GM12878 (cell line): ENCODE measurements at regions not wholly inside any gene's neighbourhood (a gene's known extent, or its start where the extent isn't known, plus 50 kb on each side); places are given as distances from the start of the nearest gene placed in this dataset.

Experiments used
- ATAC-seq: fragments of 200-7000 bp; cut with Tn5 transposase; 3 replicates; pipeline ENCODE4 v1.9.1; 2020; ENCODE audit warnings: mild to moderate bottlenecking, moderate library complexity
- BruUV-seq: library from RNA; stranded (reverse); fragments of 400-500 nt; replicated peaks from 2 replicates; lab custom pipeline; 2021; lab: Mats Ljungman, UMichigan
- CTCF ChIA-PET: fragments of 300-600 bp; sonication (Branson Sonifier 250); formaldehyde crosslinking; extraction: SDS; loops from one replicate; lab custom pipeline; 2021; ENCODE audit warnings: inconsistent platforms; lab: Yijun Ruan, JAX
- POLR2A ChIA-PET: fragments of 350-600 bp; formaldehyde crosslinking; extraction: SDS; loops from one replicate; lab custom pipeline; 2021; ENCODE audit warnings: inconsistent platforms; lab: Charles Lee
- RAD21 ChIA-PET: fragments of 300-600 bp; sonication (Branson Sonifier 250); formaldehyde crosslinking; loops from one replicate; lab custom pipeline; 2023; ENCODE audit warnings: antibody characterized with exemption; ENCODE audit not compliant: unreplicated experiment; lab: Charles Lee
- SMC1A ChIA-PET: fragments of 300-600 bp; sonication (Branson Sonifier 250); formaldehyde crosslinking; loops from one replicate; lab custom pipeline; 2023; ENCODE audit not compliant: unreplicated experiment, uncharacterized antibody; lab: Charles Lee
- DNase-seq: peaks from one replicate; pipeline ENCODE4 v3.0.0-alpha.2; 2011; ENCODE audit warnings: low read depth, low spot score
- FAIRE-seq: peaks from 3 replicates; lab custom pipeline; 2011; peaks lifted over from hg19 to GRCh38; lab: Jason Lieb, UNC
- H2AFZ ChIP-seq: 2 replicates; pipeline ENCODE4 v1.6.0; 2011; ENCODE audit warnings: low read depth, low read length, control low read depth; ENCODE audit not compliant: control insufficient read depth
- H3K27ac ChIP-seq: 2 replicates; pipeline ENCODE4 v1.5.1; 2011; ENCODE audit warnings: control low read depth; ENCODE audit not compliant: control insufficient read depth, insufficient read depth
- H3K27me3 ChIP-seq, 2 experiments: replicated peaks in 1 of 2; 2 replicates each; pipeline versions ENCODE4 v1.6.0 to v1.6.1; 2011; ENCODE audit warnings: low read length in 1 of 2; ENCODE audit not compliant: control insufficient read depth in 2 of 2, insufficient read depth in 2 of 2
- H3K36me3 ChIP-seq, 2 experiments: 2 replicates each; pipeline ENCODE4 v1.5.1; 2011; ENCODE audit warnings: low read length in 1 of 2; ENCODE audit not compliant: control insufficient read depth in 2 of 2, insufficient read depth in 2 of 2
- H3K4me1 ChIP-seq: 2 replicates; pipeline ENCODE4 v1.6.1; 2011; ENCODE audit warnings: mild to moderate bottlenecking, low read length, moderate library complexity, mixed read lengths; ENCODE audit not compliant: control insufficient read depth, insufficient read depth
- H3K4me2 ChIP-seq: 2 replicates; pipeline ENCODE4 v1.6.0; 2011; ENCODE audit warnings: control low read depth; ENCODE audit not compliant: control insufficient read depth, insufficient read depth
- H3K4me3 ChIP-seq: fragments of 200-600 bp; sonication (generic); 2 replicates; pipeline ENCODE4 v1.5.1; 2016
- H3K79me2 ChIP-seq: 2 replicates; pipeline ENCODE4 v1.6.0; 2011; ENCODE audit warnings: low read length; ENCODE audit not compliant: control insufficient read depth, insufficient read depth
- H3K9ac ChIP-seq: 2 replicates; pipeline ENCODE4 v1.8.0; 2011; ENCODE audit warnings: low read length, control low read depth, mixed read lengths; ENCODE audit not compliant: control insufficient read depth, insufficient read depth
- H3K9me3 ChIP-seq: replicated peaks from 3 replicates; pipeline ENCODE4 v1.5.1; 2011; ENCODE audit warnings: mild to moderate bottlenecking, low read length; ENCODE audit not compliant: control insufficient read depth, insufficient read depth
- H4K20me1 ChIP-seq: 2 replicates; pipeline ENCODE4 v1.6.0; 2011; ENCODE audit not compliant: control insufficient read depth, insufficient read depth
- BACH1 ChIP-seq: fragments of 450-650 bp; IDR thresholded peaks from 2 replicates; pipeline ENCODE4 v1.6.1; 2017; ENCODE audit warnings: mild to moderate bottlenecking, borderline replicate concordance
- BHLHE40 ChIP-seq, 2 experiments: fragments of 450-650 bp in 1 of 2; IDR thresholded peaks; 2 replicates each; pipeline ENCODE4 v1.6.1; 2011 to 2017; ENCODE audit warnings: low read depth in 2 of 2, borderline replicate concordance in 1 of 2, improper control_type of control experiment in 1 of 2, low read length in 1 of 2, mild to moderate bottlenecking in 1 of 2
- EP300 ChIP-seq, 2 experiments: fragments of 150-350 bp in 1 of 2; IDR thresholded peaks; 2 replicates each; pipeline ENCODE4 v1.6.1; 2011 to 2012; ENCODE audit warnings: low read depth in 2 of 2, low read length in 2 of 2, borderline replicate concordance in 1 of 2, improper control_type of control experiment in 1 of 2, inconsistent platforms in 1 of 2; ENCODE audit not compliant: control insufficient read depth in 1 of 2
- HSF1 ChIP-seq: fragments of 150-350 bp; IDR thresholded peaks from 2 replicates; pipeline ENCODE4 v1.6.1; 2014; ENCODE audit warnings: mild to moderate bottlenecking, low read depth, low read length
- PAX8 ChIP-seq: fragments of 450-650 bp; IDR thresholded peaks from 2 replicates; pipeline ENCODE4 v1.6.1; 2017; ENCODE audit warnings: mild to moderate bottlenecking, moderate library complexity
- POLR2A ChIP-seq: IDR thresholded peaks from 2 replicates; pipeline ENCODE4 v1.6.1; 2011; ENCODE audit warnings: low read depth, mild to moderate bottlenecking, low read length
- POLR2AphosphoS5 ChIP-seq: IDR thresholded peaks from 2 replicates; pipeline ENCODE4 v1.6.1; 2011; ENCODE audit warnings: mild to moderate bottlenecking, low read length, inconsistent platforms
- RB1 ChIP-seq: fragments of 450-650 bp; formaldehyde crosslinking; IDR thresholded peaks from 2 replicates; pipeline ENCODE4 v1.6.1; 2017; ENCODE audit warnings: mild to moderate bottlenecking, borderline replicate concordance
- RCOR1 ChIP-seq: conservative IDR thresholded peaks from 2 replicates; pipeline ENCODE4 v1.6.1; 2012; ENCODE audit warnings: low read depth, low read length, improper control_type of control experiment
- SPI1 ChIP-seq: IDR thresholded peaks from 2 replicates; pipeline ENCODE4 v1.6.1; 2011; ENCODE audit warnings: low read depth, mild to moderate bottlenecking, low read length, moderate library complexity, borderline replicate concordance; ENCODE audit not compliant: insufficient read depth
- SREBF1 ChIP-seq: IDR thresholded peaks from 2 replicates; pipeline ENCODE4 v1.6.1; 2012; ENCODE audit warnings: mild to moderate bottlenecking, low read length
- SRF ChIP-seq, 2 experiments: IDR thresholded peaks; 2 replicates each; pipeline ENCODE4 v1.6.1; 2011; ENCODE audit warnings: low read depth in 2 of 2, low read length in 2 of 2, mild to moderate bottlenecking in 1 of 2, moderate library complexity in 1 of 2
- WRNIP1 ChIP-seq: IDR thresholded peaks from 2 replicates; pipeline ENCODE4 v1.6.1; 2011; ENCODE audit warnings: low read depth, low read length, improper control_type of control experiment, borderline replicate concordance
- ZNF622 ChIP-seq: fragments of 450-650 bp; IDR thresholded peaks from 2 replicates; pipeline ENCODE4 v1.6.1; 2017; ENCODE audit warnings: mild to moderate bottlenecking, inconsistent platforms
- ZZZ3 ChIP-seq: IDR thresholded peaks from 2 replicates; pipeline ENCODE4 v1.6.1; 2011; ENCODE audit warnings: low read depth; ENCODE audit not compliant: control insufficient read depth, insufficient read length
- WGBS: methylation state at CpG from one replicate; pipeline ENCODE4 v1.1.6; 2016; ENCODE audit warnings: low lambda C conversion rate; ENCODE audit not compliant: insufficient replicate concordance, insufficient coverage; ENCODE audit errors: missing lambda C conversion rate; 5-methylcytosine and 5-hydroxymethylcytosine counted together
- in situ Hi-C: fragments of 300-500 bp; cut with MboI; formaldehyde crosslinking; loops from 9 replicates; pipeline ENCODE4 v1.14.3; 2018; ENCODE audit warnings: mixed read lengths
- intact Hi-C: fragments of 100-400 bp; cut with micrococcal nuclease; formaldehyde crosslinking; loops from one replicate; pipeline ENCODE4 v1.14.2; 2022; ENCODE audit not compliant: unreplicated experiment
- TF ChIP-seq, protein P1 (sequence below): IDR thresholded peaks from 2 replicates; pipeline ENCODE4 v1.6.1; 2011; ENCODE audit warnings: borderline replicate concordance, low read depth, mild to moderate bottlenecking, moderate library complexity, mixed read lengths, low read length; ENCODE audit not compliant: insufficient read depth; ENCODE audit errors: extremely low read length
- TF ChIP-seq, protein P2 (sequence below): IDR thresholded peaks from 2 replicates; pipeline ENCODE4 v1.6.1; 2011; ENCODE audit warnings: mild to moderate bottlenecking, low read depth, low read length, moderate library complexity; ENCODE audit not compliant: insufficient replicate concordance
- TF ChIP-seq, protein P3 (sequence below): fragments of 450-650 bp; IDR thresholded peaks from 2 replicates; pipeline ENCODE4 v1.6.1; 2014; ENCODE audit warnings: mild to moderate bottlenecking
- TF ChIP-seq, protein P4 (sequence below), 3 experiments: IDR thresholded peaks in 2 of 3; conservative IDR thresholded peaks in 1 of 3; 2 replicates each; pipeline ENCODE4 v1.5.1; 2011; ENCODE audit warnings: low read depth in 3 of 3, low read length in 3 of 3, mild to moderate bottlenecking in 3 of 3, control low read depth in 2 of 3, moderate library complexity in 2 of 3, inconsistent platforms in 1 of 3, mixed read lengths in 1 of 3; ENCODE audit not compliant: control insufficient read depth in 2 of 3, insufficient read depth in 1 of 3; ENCODE audit errors: extremely low read depth in 1 of 3

- no peak overlapping the region for H3K4me3 ChIP-seq
- 0% methylated on average over 6 of the region's 6 CpGs for WGBS
- H3K9ac ChIP-seq, result no peak overlapping the region
- no peaks in the 10 kb centered on the region for H3K9me3 ChIP-seq
- FAIRE-seq (no peak), DNase-seq (no peak), ATAC-seq (no peak)
- no peaks in the 10 kb centered on the region for H3K36me3 ChIP-seq
- H2AFZ ChIP-seq, result no peak overlapping the region
- H4K20me1 ChIP-seq, result no peaks in the 10 kb centered on the region
- in situ Hi-C loops, result no loop called here
- no peak overlapping the region for H3K4me2 ChIP-seq
- SMC1A ChIA-PET, result interaction anchor here (0.7 to 2.6 kb wide), 2 partner anchors 17 to 25 kb away, joined by 3 to 11 read pairs; no protein-coding TSS in a partner anchor
- no TSS peak for BruUV-seq
- H3K27ac ChIP-seq, result no peak overlapping the region
- CTCF ChIA-PET, result no interaction called here
- no peaks in the 10 kb centered on the region for H3K4me1 ChIP-seq
- POLR2A ChIA-PET, result no interaction called here
- intact Hi-C loops, result no loop called here
- H3K27me3 ChIP-seq, result no peaks in the 10 kb centered on the region
- RAD21 ChIA-PET, result interaction anchor here (1.4 to 1.5 kb wide), 2 partner anchors 25 to 261 kb away, joined by 3 to 4 read pairs; no protein-coding TSS in a partner anchor
- no peaks in the 10 kb centered on the region for H3K79me2 ChIP-seq
- TF ChIP-seq, protein P1, sequence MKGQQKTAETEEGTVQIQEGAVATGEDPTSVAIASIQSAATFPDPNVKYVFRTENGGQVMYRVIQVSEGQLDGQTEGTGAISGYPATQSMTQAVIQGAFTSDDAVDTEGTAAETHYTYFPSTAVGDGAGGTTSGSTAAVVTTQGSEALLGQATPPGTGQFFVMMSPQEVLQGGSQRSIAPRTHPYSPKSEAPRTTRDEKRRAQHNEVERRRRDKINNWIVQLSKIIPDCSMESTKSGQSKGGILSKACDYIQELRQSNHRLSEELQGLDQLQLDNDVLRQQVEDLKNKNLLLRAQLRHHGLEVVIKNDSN, result no peak
- TF ChIP-seq EP300 (IDR thresholded peaks at IDR 0.05; ENCODE audit: borderline replicate concordance in 1 of 2, control insufficient read depth in 1 of 2, low read depth in 2 of 2, low read length in 2 of 2) (no peak), BHLHE40 (IDR thresholded peaks at IDR 0.05; ENCODE audit: borderline replicate concordance in 1 of 2, low read depth in 2 of 2, low read length in 1 of 2) (no peak), ZNF622 (no peak), ZZZ3 (no peak), SPI1 (no peak), POLR2AphosphoS5 (no peak), POLR2A (no peak), RB1 (no peak), SRF (IDR thresholded peaks at IDR 0.05; ENCODE audit: low read depth in 2 of 2, low read length in 2 of 2) (no peak), BACH1 (no peak), PAX8 (no peak), RCOR1 (no peak), SREBF1 (no peak), WRNIP1 (no peak), HSF1 (no peak)
- TF ChIP-seq, protein P2, sequence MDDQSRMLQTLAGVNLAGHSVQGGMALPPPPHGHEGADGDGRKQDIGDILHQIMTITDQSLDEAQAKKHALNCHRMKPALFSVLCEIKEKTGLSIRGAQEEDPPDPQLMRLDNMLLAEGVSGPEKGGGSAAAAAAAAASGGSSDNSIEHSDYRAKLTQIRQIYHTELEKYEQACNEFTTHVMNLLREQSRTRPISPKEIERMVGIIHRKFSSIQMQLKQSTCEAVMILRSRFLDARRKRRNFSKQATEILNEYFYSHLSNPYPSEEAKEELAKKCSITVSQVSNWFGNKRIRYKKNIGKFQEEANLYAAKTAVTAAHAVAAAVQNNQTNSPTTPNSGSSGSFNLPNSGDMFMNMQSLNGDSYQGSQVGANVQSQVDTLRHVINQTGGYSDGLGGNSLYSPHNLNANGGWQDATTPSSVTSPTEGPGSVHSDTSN, result no peak
- TF ChIP-seq, protein P3, sequence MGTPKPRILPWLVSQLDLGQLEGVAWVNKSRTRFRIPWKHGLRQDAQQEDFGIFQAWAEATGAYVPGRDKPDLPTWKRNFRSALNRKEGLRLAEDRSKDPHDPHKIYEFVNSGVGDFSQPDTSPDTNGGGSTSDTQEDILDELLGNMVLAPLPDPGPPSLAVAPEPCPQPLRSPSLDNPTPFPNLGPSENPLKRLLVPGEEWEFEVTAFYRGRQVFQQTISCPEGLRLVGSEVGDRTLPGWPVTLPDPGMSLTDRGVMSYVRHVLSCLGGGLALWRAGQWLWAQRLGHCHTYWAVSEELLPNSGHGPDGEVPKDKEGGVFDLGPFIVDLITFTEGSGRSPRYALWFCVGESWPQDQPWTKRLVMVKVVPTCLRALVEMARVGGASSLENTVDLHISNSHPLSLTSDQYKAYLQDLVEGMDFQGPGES, result no peak
- TF ChIP-seq, protein P4, sequence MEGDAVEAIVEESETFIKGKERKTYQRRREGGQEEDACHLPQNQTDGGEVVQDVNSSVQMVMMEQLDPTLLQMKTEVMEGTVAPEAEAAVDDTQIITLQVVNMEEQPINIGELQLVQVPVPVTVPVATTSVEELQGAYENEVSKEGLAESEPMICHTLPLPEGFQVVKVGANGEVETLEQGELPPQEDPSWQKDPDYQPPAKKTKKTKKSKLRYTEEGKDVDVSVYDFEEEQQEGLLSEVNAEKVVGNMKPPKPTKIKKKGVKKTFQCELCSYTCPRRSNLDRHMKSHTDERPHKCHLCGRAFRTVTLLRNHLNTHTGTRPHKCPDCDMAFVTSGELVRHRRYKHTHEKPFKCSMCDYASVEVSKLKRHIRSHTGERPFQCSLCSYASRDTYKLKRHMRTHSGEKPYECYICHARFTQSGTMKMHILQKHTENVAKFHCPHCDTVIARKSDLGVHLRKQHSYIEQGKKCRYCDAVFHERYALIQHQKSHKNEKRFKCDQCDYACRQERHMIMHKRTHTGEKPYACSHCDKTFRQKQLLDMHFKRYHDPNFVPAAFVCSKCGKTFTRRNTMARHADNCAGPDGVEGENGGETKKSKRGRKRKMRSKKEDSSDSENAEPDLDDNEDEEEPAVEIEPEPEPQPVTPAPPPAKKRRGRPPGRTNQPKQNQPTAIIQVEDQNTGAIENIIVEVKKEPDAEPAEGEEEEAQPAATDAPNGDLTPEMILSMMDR (IDR thresholded peaks at IDR 0.05 in 2 of 3, conservative IDR thresholded peaks at IDR 0.05 in 1 of 3; ENCODE audit: control insufficient read depth in 2 of 3, extremely low read depth in 1 of 3, insufficient read depth in 1 of 3, low read depth in 3 of 3, low read length in 3 of 3), result no peak
Measured at GRCh38 chr20:60857708-60858107, 394.4 kb upstream of the CDH4 start.
